ENCODE measurements at regions not wholly inside any gene's neighbourhood (a gene's known extent, or its start where the extent isn't known, plus 50 kb on each side); places are given as distances from the start of the nearest gene placed in this dataset.

DNA sequence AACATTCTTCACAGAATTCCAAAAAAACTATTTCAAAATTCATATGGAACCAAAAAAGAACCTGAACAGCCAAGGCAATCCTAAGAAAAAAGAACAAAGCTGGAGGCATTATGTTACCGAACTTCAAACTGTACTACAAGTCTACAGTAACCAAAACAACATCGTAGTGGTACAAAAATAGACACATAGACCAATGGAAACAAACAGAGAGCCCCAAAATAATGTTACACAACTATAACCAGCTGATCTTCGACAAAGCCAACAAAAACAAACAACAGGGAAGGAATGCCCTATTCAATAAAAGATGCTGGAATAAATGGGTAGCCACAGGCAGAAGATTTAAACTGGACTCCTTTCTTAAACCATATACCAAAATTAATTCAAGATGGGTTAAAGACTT is 1189.6 kb downstream of the PCDH18 start:
- no peak for DNase-seq

DNA sequence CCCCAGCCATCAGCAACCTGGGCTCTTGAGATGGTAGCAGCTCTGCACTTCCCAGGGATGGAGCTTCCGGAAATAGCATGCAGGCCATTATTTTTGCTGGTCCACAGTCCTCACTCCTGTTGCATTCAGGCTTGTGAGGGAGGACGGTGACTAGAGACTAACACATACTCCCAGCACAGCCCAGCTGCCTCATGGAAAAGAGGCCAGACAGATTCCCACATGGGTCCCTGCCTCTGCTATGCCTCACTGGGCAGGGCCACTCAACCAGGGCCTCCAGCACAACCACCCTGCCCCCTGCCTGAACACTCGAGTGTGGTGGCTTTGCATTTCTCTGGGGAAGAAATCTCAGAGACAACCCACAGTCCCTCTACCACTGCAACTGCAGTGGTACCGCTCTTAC is 1195.1 kb downstream of the PCDH18 start:
- DNase-seq, result no peak

DNA sequence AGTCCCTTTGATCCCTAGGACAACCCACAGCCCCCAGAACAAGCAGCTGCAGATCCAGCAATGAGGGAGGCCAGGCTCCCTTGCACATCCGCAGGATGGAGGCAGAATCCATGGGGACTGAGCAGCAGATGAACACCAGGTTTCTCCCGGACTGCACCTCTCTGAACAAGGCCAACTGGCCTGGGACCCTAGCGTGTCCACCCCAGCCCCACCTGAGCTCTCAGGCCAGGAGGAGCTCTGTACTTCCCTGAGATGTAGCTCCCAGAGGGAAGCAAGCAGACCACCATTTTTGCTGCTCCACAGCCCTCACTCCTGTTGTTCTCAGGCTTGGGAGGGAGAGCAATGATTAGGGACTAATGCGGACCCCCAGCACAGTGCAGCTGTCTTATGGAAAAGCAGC is 1195.8 kb downstream of the PCDH18 start:
- no peak for DNase-seq

DNA sequence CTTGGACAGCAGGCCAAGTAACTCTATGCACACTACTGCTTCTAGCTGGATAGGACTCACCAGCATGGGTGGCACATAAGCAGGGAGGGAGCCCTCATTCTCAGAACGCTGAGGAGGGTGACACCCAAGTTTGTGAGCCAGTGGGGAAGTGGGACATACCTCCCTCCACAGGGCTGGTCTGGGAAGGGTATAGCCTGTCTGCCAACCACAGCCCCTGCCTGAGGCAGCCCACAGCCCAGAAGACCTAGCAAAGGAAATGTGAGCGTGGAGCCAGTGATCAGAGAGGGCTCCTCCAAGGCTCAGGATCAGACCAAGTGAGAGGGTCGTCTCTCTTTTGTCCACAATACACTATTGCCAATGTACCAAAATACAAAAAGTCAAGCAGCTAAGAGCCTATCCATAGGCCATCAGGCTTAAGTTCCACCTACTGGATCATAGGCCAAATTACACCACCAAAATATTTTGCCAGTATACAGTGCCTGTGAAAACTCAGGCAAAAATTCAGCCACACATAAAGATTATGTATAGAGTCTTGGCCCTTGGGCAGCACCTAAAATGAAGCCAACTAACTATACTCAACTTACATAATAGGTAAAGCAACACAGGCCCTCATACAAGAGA is 1203.1 kb downstream of the PCDH18 start:
- DNase-seq, result no peak

DNA sequence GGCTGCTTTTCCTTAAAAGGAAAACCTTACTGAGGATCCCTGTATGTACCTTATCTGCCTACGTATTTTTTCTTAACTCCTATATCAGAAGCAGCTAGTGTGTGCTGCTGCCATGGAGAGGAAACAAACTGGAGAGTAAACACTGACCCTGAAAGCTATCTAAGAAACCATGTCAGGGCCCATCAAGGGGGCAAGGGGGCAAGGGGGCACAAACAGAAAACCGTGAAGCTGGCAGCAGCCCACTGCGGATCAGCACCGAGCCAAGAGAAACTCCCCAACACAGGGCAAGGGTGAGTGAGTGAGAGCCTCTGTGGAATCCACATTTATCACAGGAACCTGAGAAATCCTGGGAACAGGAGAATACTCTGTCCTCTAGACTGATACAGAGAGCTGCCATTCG is 1204.2 kb downstream of the PCDH18 start:
- DNase-seq, result no peak

DNA sequence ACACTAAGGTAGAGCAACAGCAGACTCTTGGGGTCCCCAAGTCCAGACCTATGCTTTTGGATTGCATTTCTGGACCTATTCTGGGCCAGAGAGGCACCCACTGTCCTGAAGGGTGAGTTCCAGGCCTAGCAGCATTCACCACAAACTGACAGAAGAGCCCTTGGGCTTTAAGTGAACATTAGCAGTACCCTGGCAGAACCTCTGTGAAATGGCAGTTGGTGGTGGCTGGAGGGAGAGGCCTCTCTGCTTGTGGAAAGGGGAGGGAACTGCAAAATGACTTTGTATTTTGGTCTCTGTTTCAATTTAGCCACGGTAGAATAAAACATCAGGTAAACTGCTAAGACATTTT is 1211.9 kb downstream of the PCDH18 start:
- DNase-seq, result no peak

DNA sequence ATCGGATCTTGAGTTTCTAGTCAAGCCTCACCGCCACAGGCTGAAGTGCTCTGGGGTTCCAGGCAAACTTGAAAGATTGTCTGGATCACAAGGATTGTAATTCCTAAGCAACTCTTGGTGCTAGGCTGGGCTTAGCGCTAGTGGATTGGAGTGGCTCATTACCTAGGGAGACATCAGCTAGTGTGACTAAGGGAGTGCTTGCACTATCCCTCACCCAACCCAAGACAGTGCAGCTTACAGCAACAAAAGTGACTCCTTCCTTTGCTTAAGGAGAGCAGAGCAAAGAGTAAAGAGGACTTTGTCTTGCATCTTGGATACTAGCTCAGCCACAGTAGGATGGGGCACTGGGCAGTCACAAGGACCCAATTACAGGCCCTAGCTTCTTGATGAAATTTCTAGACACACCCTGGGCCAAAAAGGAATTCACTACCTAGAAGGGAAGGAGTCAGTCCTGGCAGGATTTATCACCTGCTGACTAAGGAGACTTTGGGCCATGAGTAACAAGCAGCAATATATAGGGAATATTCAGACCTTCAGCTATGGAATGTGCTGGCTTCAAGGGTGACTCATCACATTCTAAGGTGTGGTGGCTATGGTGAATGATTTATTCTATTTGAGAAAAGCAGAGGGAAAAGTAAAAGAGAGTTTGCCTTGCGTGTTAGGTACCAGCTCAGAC is 1212.4 kb downstream of the PCDH18 start:
- DNase-seq, result no peak

DNA sequence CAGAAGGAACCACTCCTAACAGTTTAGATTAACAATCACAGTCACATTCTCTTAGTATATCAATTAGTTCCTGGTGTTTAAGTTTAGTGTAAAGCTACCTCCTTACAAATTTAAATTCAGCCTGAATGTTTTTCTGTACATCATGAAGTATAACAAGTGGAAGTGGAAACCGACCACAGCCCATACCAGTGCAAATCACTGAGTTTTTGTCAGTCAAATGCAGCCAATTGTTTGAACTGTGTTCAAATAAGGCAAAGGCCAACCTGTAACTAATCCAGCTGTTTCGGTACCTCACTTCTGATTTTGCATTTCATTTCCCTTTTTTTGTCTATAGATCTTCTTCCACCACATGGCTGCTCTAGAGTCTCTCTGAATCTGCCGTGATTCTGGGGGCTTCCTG is 1215.3 kb downstream of the PCDH18 start:
- DNase-seq, result no peak

DNA sequence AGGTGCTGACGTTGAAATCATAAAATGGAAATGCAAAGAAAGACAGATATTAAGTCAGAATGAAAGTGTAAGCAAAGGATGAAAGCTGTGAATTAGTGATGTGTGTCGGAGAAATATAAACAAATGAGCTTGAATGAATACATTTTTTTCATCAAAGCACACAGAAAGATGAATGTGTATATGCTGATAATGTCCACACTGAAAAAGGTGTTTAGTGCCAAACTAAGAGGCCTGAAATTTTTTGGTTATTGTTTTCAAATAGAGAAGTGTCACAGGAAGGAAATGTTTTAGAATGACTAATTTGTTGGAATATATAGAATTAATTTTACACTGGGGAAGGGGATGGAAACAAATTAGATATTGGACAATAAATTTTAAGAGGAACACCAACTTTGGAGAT is 1217.6 kb downstream of the PCDH18 start:
- DNase-seq, result no peak

DNA sequence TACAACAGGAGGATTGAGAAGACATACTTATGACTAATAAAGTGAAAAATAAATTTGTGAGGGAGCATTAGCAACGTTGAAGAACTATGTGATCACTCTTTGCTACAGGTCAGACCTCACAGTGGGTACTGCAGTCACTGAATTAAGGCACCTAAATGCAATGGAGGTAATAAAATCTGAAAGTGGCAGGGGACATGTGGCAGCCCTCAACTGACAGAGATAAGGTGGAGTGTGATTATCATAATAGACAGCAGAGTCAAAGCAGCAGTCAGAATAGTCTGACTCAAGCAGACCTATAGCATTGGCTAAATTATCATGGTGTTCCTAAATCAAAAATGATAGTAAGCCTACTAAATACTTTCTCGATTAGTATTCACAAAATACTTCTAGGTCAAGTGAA is 1220.5 kb downstream of the PCDH18 start:
- no peak for DNase-seq

DNA sequence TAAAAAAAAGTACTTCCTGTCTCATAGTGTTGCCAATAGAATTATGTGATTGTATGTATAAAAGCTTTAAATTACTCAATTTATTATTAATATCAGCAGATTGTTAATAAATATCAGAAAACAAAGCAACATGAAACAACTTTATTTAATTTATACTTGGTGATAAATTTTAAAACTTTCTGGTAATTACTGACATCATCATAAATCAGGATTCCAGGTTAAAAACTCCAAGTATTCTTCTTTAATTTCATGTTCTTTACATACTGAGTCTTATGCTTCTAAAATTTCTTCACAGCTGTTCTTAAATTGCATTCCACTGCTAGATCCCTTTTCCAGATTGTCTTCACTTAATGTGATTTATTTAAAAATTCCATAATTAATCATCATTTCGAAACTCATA is 1224.5 kb downstream of the PCDH18 start:
- no peak for DNase-seq

DNA sequence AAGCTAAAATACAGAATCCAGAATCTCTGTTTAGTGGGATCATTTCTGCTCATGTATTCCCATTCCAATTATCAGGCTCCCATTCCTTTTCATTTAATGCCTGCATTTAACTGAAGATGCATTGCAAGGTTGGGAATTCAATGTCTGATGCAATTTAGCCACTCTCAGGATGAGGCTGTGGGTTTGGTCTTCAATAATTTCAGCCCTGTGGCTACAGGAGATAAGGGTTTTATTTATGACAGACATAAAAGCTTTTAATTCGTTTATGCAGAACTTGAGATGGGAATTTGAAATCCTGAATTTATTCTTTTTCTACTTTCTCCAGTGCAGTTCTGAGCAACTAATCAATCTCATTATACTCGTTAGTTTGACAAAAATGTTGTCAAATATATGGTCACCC is 1225.9 kb downstream of the PCDH18 start:
- DNase-seq, result no peak

DNA sequence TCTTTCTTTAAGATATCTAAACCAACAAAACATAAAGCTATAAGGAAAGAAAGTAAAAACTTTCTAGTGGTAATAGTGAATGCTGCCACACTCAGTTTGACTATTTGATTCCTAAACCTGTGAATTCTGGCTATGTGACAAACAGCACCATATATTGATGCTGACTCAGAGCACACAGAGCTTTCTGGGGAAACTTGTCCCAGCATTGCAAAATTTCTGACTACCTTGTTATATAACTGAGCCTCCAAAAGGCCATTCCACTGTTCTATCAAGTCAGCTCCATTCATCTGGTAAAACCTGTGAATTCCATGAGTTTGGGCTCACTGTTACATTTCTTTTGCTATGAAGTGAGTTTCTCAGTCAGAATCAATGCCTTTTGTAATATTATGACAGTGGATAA is 1229.7 kb downstream of the PCDH18 start:
- DNase-seq, result no peak

DNA sequence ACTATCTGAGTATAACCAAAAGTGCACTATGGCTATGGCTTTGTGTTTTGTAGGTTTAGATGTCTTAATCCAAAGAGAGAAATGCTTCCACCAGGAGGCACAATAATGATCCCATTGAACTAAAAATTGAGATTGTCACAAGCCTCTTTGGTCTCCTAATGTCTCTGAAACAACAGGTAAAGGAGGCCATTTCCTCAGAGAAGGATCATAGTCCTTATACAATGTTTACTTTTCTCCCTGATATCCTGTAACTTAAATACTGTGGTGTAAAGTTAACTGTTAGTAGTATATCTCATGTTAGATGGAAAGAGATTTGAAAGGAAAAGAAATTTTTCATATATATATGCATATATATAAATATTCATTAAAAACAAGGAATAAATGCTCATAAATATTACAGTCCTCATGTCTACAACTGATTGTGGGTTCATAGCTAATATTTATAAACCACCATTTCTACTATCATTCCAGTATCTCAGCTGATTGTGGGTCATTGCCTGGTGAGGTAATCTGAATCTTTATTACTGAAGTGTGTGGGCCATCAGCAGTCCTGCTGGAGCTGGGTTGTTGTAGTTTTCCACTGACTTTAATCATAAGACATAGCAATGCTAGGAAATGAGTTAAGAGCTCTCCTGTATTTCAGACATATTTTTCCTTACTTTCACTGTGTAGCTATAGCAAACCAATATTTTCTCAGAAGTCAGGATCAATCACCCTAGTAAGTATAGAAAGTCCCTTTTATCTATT is 1230.4 kb downstream of the PCDH18 start:
- no peak for DNase-seq

DNA sequence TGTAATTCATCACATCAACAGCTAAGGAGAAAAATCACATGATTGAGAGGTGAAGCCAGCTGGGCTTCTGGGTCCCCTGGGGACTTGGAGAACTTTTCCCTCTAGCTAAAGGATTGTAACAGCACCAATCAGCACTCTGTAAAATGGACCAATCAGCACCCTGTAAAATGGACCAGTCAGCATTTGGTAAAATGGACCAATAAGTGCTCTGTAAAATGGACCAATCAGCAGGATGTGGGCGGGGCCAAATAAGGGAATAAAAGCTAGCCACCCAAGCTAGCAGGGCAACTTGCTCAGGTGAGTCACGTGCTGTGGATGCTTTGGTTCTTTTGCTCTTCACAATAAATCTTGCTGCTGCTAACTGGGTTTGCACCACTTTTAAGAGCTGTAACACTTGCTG is 1248.3 kb downstream of the PCDH18 start:
- no peak for DNase-seq

DNA sequence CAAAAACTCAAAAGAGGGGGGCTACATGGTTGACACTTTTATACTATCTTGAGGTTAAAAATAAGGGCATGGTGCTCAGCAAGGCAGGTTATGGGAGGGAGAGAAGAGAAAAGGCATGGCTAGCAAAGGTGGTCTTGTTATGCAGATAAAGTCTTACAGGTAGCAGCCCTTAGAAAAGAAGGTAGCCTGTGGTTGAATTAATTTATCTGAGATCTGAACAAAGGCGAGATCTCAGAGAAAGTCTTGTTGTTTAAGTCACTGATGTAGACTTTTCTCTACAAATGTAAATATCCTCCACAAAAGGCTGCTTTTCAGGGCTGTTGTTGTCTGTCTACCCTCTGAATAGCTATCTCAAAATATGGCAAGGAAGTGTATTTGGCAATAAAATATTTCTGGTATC is 1250.4 kb downstream of the PCDH18 start:
- DNase-seq, result no peak

DNA sequence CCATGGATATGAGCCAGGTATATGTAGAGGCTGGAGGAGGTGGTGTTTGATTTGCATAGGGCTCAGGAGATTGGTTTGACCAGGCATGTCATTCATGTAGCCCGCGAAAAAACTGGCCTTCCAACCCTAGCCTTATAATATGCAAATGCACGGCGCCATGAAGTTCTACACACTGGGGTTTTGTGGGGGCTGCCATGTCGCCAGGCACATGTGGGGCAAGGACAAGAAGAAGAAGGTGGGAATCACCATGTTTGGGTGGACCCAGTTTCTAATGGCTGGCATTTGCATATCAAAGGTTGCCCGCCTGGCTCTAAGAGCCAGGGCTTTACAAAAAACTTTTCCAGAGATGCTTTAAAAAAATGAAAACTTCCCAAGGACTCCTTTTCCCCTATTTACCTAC is 1251.0 kb downstream of the PCDH18 start:
- no peak for DNase-seq

DNA sequence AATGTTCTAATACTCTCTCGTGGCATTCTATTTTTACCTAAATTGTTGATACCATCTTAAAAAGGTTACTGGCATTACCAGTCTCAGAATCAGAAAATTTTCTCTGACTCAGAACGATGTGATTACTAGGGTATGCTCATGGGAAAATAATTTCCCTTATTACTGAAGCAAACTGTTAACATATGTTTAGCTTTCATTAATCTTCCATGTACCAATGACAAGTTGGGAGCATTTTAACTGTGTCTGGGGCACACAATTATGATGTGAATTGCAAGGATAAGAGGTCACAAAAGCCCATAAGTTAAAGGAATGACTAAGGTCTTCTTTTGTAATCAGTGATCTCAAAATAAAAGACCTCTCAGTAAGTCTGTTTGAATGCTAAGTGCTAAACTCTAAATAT is 1254.6 kb downstream of the PCDH18 start:
- no peak for DNase-seq

DNA sequence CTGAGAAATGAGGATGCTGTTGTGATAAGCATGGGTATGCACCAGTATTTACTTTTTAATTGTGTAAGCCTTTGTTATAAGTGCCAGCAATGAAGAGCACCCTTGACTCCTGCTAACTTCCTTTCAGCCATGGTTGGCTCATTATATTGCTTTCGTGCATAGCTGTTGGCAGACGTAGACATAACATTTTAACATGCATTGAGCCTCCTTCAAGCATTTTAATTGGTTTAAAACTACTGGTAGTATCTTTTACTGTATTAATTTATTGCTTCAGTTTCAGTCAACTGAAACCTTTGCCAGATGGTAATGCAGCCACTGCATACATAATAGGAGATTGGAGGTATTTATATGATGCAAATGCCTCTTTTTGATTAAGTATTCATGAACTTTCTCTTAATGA is 1285.4 kb downstream of the PCDH18 start:
- DNase-seq, result no peak

DNA sequence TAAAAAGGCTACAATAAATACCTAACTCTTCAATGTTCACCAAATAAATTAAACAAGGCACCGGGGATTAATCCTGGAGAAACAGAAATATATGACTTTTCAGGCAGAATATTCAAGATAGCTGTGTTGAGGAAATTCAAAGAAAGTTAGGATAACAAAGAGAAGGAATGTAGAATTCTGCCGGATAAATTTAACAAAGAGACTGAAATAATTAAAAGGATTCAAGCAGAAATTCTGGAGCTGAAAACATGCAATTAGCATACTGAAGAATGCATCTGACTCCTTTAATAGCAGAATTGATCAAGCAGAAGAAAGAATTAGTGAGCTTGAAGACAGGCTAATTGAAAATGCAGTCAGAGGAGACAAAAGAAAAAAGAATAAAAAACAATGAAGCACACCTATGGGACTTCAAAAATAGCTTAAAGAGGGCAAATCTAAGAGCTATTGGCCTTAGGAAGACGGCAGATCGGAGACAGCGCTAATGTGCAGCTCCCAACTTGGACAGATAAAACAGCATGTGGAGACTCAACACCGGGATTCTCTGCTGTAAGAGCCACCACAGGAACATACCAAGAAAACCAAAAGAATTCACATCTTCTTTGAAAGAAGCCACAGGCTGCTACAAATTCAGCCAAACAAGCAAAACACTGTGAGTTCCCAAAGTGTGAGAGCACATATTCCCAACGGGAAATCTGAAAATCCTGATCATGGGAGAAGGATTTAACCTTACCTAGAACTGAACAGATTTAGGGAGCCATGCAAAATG is 1290.9 kb downstream of the PCDH18 start:
- no peak for DNase-seq

DNA sequence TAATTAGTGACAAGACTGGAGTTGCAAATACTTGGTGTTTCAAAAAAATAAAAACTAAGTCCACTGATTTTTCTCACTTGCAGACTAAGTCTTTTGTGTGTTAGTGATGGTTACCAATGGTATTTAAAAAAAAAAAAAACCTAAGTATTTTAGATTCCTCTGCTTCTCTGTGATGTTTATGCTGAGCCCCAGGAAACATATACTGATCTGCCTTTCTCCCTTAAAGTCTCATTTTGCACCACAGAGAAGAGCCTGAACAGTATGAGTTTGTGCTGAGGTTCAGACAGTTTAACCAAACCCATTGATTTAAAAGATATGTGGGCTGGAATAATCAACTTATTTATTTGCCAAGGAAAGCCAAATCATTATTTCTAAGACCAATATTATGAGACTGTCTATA is 1305.0 kb downstream of the PCDH18 start:
- no peak for DNase-seq

DNA sequence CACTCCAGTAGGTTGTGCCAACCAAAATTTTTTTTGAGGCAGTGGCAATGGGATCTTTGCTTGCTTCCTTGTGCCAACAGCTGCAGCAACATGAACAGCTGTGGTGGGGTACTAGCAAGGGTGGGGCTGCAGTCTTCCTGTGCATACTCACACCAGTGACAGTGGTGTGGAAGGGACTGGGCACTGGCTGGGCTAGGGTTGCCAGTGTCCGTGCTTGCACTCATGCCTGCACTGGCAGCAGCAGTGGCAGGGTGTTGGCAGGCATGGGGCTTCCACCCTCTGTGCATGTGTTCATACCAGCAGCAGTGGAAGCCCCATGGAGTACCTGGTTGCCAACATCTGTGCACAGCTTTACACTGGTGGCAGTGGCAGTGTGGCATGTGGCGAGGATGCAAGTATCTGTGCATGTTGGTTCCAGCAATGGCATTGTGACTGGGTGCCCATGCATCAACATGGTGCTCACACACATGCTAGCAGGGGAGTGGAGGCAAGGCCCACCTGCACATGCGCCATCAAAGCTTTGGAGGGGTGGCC is 1312.6 kb downstream of the PCDH18 start:
- DNase-seq, result no peak

DNA sequence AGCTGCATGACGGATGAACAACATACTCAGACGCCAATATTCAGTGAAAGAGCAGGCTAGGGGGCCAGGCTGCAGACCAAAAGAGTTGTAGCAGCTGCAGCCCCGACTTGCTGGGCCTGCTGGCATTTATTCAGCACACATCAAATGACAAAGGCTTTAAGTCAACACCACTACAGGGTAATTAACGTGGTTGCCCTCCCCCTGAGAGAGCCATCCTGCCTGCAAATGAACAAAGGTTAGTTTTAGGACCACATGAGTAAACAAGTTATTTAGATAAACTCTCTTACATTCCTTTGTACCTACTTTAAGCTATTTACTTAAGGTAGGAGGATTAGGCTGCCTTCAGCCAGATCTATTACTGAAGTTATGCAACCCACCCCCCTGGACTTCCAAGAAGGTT is 1329.1 kb downstream of the PCDH18 start:
- no peak for DNase-seq

DNA sequence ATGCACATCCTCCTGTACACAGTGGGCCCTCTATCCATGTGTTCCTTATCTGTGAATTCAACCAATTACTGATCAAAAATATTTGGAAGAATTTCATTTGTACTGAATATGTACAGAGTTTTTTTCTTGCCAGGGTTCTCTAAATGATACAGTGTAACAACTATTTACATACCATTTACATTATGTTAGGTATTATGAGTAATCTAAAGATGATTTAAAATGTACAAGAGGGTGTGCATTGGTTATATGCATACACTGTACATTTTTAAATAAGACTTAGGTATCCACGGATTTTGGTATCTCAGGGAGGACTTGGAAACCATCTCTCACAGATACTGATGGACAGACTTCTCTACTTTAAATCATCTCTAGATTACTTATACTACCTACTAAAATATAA is 1333.9 kb downstream of the PCDH18 start:
- DNase-seq, result no peak
